ENCODE measurements at regions not wholly inside any gene's neighbourhood (a gene's known extent, or its start where the extent isn't known, plus 50 kb on each side); places are given as distances from the start of the nearest gene placed in this dataset.

DNA sequence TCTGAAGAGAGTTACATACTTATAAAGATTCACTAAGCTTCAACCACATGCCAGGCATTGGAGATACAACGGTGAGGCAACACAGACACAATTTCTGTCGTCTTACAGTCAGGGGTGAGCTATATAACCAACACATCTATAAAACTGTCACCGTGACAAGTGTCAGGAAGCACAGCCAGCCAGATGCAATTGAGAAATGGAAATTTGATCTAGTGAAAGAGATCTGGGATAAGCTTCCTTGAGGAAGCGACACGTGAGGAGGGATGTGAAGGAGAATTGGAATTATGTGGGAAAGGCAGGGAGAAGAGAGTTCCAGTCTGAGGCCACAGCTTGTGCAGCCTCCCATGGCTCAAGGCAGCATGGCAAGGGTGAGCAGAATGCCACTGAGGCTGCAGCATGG is 50.9 kb upstream of the ZNF354B start:
- no peak for DNase-seq

DNA sequence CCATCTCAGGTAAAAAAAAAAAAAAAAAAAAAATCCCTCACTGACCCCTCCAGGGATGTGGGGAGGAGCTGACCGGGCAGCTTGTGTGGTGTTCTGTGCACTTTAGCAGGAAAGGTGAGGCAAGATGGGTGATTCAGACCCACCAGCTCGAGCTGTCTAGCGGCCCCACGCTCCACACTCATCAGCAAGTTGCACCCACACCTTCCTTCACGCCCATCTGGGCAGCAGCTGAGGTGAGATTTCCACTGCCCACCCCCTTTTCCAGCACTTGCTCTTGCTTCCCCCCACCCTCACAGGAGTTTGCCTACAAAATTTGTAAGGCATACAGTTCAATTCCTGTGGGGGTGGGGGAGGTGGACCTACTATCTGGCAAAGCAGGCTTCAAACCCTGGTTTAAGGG is 58.7 kb upstream of the ZNF354B start:
- DNase-seq, result no peak

DNA sequence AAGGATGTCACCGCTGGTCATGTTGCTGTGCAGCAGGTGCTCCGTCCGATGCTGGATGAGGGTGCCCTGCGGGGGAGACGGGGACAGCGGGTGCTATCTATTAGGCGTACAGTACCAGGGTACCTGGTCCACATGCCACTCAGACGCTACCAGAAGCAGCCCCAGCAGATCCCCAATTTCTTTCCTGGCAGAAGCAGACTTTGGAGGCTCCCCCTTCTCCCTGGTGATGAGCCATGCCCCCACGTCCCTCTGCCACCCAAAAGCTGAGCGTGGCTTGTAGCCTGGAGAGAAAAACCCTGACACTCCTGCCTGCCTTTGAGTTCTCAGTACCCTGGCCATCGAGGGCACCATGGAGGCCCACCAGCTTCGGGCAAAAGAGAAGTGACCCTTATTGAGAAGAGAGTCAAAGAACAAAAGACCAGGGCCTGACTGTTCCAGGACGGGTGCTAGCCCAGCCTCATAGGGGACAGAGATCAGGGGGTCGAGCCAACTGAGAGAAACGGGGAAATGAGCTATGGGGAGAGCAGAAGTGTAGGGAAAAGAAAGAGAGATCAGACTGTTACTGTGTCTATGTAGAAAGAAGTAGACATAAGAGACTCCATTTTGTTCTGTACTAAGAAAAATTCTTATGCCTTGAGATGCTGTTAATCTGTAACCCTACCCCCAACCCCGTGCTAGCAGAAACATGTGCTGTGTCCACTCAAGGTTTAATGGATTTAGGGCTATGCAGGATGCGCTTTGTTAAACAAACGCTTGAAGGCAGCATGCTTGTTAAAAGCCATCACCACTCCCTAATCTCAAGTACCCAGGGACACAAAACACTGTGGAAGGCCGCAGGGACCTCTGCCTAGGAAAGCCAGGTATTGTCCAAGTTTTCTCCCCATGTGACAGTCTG is 62.0 kb upstream of the ZNF354B start:
- no peak for DNase-seq

DNA sequence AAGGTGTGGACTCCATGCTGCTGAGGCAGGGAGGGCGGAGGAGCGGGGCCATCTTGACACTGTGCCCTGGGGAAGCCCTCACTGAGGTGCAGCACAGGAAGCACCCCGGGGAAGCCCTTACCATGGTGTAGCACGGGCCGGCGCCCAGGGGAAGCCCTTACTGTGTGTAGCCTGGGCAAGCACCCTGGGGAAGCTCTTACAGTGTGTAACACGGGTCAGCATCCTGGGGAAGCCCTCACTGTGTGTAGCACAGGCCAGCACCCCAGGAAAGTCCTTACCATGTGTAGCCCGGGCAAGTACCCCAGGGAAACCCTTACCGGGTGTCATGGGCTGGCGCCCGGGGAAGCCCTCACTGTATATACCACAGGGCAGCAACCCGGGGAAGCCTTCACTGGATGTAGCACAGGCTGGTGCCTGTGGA is 62.6 kb upstream of the ZNF354B start:
- DNase-seq, result no peak

DNA sequence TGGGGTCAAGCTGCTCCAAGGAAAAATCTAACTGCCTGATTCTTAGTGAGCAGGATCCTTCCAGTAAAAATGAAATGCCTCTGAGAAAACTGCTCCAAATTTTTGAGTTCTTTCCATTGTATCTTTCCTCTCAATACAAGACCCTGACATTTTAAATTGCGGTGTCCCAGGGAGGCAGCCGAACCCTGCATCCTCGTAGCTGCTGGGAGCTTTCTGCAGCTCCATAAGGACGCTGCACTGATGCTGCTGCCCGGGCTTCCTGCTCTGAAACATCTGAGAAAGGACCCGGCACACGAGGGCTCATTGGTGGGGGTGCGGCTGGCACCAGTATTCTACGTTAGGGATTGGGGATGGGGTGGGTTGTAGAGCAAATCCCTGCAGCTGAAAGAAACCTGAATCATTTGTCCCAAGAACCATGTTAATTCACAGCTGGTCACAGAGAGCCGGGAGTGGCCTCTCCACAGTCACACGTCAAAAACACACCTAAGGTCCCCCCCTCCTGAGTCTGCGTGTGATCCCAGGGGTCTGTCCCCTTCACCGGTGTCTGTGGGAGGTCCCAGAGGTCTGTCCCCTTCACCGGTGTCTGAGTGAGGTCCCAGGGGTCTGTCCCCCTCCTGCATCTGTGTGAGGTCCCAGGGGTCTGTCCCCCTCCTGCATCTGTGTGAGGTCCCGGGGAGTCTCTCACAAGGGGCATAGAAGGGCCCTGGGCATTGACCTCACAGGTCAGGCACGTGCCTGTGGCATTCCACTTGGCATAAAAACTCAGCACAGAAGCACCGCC is 63.4 kb upstream of the ZNF354B start:
- no peak for DNase-seq

DNA sequence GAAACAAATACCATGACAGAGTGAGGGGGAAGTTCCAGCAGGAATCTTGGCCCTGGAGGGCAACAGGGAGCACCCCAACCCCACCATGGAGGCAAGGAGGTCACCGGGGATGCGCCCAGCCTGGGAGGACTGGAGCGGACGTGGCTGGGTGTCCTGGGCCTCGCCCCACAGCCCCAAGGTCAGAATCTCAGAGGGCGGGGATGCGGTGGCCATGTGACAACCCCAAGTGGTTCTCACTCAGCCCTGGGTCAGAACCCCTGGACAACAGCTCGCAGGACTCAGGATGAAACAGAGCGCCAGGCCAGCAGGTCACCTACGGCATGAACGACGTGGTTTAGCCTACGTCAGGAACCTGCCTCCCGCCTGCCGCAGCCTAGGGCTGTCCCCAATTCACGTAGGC is 64.0 kb upstream of the ZNF354A start:
- DNase-seq, result no peak

DNA sequence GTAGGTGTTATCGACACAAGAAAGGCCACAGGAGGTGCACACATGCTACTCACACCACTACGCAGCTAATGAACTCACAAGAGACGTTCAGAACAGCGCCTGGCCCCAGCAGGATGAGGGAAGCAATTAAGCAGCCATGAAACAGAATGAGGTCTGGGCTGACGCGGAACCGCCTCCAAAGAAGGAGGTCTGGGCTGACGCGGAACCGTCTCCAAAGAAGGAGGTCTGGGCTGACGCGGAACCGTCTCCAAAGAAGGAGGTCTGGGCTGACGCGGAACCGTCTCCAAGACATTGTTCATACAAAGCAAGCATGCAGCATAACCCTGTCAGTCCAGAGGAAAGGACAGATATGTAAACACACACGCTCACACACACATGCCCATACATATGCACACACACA is 63.2 kb upstream of the ZNF354A start:
- DNase-seq, result no peak

DNA sequence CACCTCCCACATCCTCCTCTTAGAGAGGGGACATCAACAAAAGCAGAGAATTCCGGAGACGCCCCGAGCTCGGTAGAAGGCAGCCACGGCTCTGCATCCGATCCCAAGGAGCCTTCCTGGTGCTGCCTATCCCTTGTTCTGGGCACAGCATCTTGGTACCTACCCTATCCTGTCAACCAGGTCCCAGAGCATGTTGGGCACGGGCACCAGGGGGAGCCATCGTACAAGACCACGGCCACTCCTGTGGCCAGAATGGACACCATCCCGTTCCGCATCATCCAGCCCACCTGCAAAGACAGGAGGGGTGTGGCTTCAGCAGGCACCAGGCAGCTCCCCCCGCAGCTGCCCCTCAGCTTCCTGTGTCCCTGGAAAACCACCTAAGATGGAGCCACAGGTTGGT is 62.7 kb upstream of the ZNF354A start:
- peak; percentile 15 for DNase-seq

DNA sequence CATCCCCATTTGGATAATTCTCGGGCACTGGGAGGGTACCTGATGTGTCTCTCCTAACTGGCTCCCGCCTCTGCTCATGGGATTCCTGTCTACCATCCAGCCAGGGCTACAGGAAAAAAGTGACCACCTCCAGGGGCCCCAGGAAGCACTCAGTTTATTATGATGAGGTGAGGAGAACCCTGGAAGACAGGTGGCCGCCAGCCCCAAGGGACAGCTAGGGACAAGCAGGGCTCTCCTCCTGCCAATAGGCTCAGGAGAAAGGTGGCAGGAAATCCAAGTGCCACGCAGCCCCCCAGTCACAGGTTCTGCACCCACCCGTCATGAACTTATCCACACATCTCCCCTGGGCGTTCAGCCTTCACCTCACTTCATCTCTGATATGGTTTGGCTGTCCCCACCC is 61.5 kb upstream of the ZNF354A start:
- no peak for DNase-seq

DNA sequence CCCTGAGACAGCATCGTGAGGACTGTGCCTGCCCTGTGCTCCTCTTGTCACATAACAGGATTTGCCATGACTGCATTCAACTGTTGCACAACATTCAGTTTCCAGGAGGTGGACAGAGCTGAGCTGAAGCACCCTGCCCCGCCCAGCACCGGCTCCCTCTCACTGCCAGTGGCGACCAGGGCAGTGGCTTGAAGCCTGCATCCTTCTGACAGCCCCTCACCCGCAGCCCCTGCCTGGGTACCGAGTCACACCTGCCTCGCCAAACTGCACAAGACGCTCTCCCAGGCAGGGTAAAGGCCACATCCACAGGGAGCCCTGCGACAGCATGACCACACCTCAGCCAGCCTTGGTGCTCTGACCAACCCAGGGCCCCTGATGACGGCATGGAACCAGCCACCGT is 59.9 kb upstream of the ZNF354A start:
- DNase-seq, result no peak

DNA sequence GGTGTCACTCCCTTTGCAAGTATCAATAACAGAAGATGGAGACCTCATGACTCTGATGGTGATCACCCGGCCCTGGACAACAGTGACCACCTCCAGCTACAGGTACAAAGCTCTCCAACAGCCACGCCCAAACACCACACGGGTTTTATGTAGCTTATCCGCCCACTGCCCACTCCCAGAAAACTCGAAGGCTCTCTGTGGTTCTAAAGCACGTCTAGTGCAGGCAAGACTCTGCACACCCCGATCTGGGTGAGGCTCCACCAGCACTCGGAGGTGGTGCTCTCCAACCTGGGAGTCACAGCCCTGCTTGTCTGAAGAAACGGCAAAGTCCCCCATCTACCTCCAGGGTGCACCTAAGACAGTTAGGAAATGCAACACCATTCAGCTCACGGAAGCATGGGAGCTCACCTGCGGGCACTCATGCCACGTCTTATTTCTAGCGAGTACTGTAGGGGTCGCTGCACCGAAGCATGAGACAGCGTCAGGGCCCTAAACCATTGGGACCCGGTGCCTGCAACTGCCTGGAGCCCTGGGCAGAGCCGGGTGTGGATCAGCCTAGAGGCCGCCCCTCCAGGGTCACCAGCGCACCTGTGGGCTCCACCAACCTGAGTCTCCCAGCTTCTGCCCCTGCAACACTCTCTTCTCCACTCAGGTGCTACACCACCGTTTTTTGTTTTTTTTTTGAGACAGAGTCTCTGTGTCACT is 58.1 kb upstream of the ZNF354A start:
- DNase-seq, result no peak

DNA sequence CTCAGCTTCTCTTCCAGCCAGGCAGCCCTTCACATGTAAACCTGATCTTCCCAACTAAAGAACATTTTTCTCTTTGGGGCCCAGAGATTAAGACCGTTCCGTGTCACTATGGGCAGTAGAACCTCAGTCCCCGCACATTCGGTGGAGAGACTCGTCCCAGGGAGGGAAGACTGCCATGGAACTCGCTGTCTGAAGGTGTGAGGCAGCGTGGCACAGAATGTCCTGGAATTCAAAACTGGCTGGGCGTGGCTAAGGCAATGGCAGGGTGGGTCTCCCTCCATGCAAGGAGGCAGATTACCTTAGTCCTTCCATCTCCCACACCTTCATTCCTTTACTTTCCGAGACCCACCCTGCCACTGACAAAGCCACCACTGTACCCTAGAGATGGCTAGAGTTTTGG is 57.4 kb upstream of the ZNF354A start:
- DNase-seq, result no peak

DNA sequence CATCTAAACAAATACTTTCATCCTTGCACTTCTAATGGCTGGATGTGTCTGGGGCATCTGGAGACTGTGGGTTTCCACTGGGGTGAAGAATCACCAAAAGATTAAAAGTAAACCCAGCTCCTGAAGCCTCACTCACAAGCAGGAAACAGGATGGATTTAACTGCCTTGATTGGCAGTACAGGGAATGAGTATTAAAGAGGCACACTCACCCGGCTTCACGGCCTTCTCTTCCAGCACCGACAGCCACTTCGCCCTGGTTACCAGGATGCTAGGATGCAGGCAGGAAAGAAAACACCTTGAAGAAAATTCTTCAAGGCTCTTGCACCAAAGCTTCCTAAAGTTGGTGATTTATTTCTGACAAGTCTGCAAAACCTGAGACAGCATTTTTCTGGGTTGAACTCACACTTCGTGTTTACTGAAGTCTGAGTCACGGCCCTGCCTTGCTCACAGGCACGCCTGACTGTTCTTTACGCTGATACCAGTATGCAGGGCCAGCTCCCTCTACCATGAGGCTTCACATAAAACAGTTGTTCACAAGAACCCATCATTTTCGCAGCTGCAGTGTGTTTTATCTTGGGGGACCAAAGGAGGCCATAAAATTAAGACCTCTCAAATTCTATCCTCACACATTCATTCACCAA is 56.5 kb upstream of the ZNF354A start:
- no peak for DNase-seq

DNA sequence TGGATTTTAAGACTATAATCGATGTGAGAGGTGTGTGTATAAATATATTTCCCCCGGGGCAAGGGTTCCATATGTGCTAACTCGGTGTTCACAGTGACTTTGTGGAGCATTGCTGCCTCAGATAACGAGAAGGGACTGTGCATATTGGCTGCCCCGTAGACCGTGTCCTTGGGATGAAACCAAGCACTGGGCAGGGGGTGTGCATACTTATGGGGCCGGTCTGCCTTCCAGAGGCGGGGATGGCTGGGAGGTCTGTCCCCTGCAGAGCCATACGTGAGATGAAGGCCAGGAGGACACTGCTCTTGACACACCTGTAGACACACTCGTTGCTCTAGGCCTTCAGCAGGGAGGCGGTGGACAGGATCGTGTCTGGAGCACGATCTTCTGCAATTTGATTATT is 56.0 kb upstream of the ZNF354A start:
- DNase-seq, result no peak

DNA sequence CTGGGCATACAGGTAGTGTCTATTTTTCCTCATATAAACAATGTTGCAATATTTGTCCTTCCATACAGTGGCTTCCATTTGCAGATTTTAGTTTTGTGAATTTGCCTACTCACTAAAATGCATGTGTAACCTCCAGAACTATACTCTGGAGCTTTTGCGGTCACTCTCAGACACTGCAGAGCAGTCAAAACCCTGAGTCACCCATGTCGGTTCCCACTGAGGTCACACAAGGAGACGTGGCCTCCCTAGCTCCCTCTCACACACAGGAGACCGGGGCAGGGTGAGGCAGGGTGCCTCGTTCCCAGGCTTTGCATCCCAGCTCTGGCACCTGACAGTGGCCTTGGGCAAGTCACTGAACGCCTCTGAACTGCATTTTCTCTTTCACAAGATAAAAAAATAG is 55.5 kb upstream of the ZNF354A start:
- no peak for DNase-seq

DNA sequence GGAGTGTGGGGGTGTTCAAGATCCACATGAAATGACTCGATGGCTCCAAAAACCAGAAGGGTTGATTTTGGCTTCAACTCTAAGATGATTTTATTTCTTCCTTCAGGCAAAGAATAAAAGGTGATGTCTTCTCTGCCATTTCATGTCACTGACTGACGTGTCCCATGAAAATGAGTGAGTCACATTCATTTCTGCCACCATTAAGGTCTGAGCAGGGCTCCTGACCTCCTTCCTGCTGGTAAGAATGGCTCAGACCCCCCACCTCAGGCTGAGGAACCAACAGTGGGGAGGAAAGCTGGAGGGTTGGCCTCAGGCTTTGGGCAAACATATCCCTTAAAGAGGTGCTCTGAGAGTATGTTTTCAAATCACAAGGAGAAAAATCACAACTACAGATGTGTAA is 53.9 kb upstream of the ZNF354A start:
- DNase-seq, result no peak

DNA sequence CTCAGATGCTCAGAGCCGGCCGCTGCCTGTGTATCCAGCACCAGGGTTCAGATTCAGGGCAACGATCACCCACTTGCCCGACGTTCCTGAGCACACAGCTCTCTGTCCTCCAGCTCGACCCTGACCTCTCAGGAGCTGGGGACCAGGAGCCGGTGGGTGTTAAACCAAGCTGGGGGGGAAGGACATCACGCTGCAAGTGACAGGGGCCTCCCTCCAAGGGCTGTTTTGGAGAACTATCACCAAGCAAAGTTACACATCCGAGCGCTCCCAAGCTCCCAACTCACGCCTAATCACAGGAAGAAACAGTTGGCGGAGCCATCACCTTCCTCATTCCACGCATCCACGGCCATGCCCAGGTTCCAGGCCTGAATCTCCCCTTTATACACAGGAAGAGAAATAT is 51.5 kb upstream of the ZNF354A start:
- no peak for DNase-seq

DNA sequence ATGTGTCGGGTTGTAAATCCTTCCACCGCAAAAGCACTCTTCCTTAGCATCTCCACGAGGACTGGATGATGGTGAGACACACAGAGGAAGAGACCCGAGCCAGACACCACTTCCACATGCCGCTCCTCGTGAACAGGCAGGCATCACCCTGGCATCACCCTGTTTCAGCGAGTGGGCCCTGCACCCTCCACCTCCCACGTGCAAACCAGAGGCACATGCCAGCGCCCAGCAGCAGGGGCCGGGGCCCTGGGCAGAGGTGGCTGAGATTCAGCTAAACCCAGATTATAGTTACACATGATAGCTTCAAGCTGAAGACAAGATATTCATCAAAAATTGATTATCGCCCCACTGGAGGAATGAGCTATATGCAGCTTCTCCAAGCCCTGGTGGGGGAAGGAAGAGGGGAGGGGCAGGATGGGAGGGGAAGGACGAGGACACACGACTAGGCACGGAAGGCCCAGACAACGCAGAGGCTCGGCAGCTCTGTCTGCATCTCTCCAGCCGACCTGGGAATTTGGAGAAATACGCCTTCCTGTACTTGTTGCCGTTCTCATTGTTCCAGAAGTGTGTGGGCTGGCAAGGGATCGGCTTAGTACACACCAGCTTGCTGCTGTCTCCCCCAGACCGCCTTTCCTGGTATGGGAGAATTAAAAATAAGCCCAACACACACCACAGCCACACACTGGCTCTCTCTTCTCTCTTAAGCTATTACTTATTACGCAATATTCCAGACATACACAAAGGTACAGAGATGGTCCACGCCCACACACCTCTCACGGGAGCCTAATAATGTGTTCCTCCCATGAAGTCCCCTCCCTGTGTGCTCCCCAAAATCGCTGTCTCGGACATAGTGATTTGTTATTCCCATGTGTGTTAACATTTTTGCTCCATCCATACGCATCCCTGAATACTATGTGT is 50.4 kb upstream of the ZNF354A start:
- DNase-seq, result no peak
